ENCODE measurements at regions not wholly inside any gene's neighbourhood (a gene's known extent, or its start where the extent isn't known, plus 50 kb on each side); places are given as distances from the start of the nearest gene placed in this dataset.
A peak's percentile ranks its signal among the peaks of the same experiment; 100 is the strongest.
"Not testable (repeated sequence)": the region's sequence is repeated elsewhere in the genome, so short reads cannot be mapped to it uniquely, and the experiment has no call there.

DNA sequence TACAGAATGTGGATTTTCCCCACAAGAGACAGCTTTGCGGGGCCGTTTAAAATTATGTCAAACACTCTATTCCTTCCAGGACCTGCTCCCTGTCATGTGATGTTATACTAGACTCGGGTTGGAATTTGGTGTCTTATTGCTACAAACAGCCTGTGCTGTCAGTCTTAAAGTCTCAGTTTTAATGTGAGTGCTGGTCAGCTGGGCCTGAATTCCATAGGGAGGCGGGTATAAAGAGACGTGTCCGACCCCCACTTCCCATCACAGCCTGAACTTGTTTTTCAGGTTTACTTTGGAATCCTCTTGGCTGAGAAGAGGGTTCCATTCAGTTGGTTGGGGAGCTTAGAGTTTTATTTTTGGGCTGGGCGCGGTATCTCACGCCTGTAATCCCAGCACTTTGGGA lies 146.5 kb upstream of the ZNF469 start:
- not testable (repeated sequence) for H3K9me3 Mint-ChIP-seq; H4K8ac ChIP-seq (replicated peaks; ENCODE audit: insufficient read length, low read depth, low read length); H3K27ac Mint-ChIP-seq; H3K23ac ChIP-seq (ENCODE audit: insufficient read length, low read depth, low read length); H4K5ac ChIP-seq (ENCODE audit: insufficient read length, low read depth, low read length); H3K79me1 ChIP-seq (ENCODE audit: insufficient read depth, low read depth, low read length, poor library complexity, severe bottlenecking); H4K20me1 ChIP-seq (ENCODE audit: control insufficient read depth, insufficient read depth, insufficient read length); H3K56ac ChIP-seq (ENCODE audit: insufficient read length, low read depth, low read length); H4K91ac ChIP-seq (ENCODE audit: insufficient read length, low read depth, low read length); H2AFZ ChIP-seq (ENCODE audit: low read length); H2AK5ac ChIP-seq (ENCODE audit: insufficient read length, low read length); H3K4me2 ChIP-seq (ENCODE audit: insufficient read depth, insufficient read length, low read length); H2BK20ac ChIP-seq (ENCODE audit: low read depth, low read length, poor library complexity, severe bottlenecking); H2BK120ac ChIP-seq (ENCODE audit: low read depth, low read length, poor library complexity, severe bottlenecking); H3K4ac ChIP-seq (ENCODE audit: low read depth, low read length); DNase-seq; H3K27me3 Mint-ChIP-seq (ENCODE audit: low read depth); H3K79me2 ChIP-seq (ENCODE audit: insufficient read depth, low read length); H3K4me3 Mint-ChIP-seq; H3K27me3 ChIP-seq (ENCODE audit: insufficient read depth, low read length); H3K18ac ChIP-seq (ENCODE audit: insufficient read length, low read depth, low read length); H3K14ac ChIP-seq (ENCODE audit: insufficient read depth, low read length); H3K27ac ChIP-seq (ENCODE audit: insufficient read length, low read depth, low read length); H3K4me1 ChIP-seq (ENCODE audit: insufficient read depth, low read length); H3T11ph ChIP-seq (ENCODE audit: low read length); H3K23me2 ChIP-seq (ENCODE audit: insufficient read length, low read depth, low read length, poor library complexity, severe bottlenecking); H3K9me3 ChIP-seq (ENCODE audit: control insufficient read depth, low read depth, low read length); H3K36me3 Mint-ChIP-seq (ENCODE audit: insufficient read depth in 1 of 3, low read depth in 3 of 3); H2BK12ac ChIP-seq (ENCODE audit: insufficient read length, low read depth, low read length); H2BK15ac ChIP-seq (ENCODE audit: low read depth, low read length); H3K9ac ChIP-seq (ENCODE audit: extremely low read depth, insufficient read length, low read length); H2BK5ac ChIP-seq (ENCODE audit: insufficient read length, low read length)
- WGBS (ENCODE audit: extremely low coverage, insufficient read length, low lambda C conversion rate): no CpG with 5 or more reads among the region's 9 CpGs
- H3K4me1 Mint-ChIP-seq: peaks cover 4 to 12% of the 10 kb centered on the region in 2 experiments; a peak in 3 of 4 replicates

DNA sequence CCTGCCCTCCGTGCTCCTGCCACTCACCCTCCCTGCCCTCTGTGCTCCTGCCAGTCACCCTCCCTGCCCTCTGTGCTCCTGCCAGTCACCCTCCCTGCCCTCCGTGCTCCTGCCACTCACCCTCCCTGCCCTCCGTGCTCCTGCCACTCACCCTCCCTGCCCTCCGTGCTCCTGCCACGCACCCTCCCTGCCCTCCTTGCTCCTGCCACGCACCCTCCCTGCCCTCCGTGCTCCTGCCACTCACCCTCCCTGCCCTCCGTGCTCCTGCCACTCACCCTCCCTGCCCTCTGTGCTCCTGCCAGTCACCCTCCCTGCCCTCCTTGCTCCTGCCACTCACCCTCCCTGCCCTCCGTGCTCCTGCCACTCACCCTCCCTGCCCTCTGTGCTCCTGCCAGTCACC lies 145.4 kb upstream of the ZNF469 start:
- H2BK12ac ChIP-seq (ENCODE audit: insufficient read length, low read depth, low read length); H2BK120ac ChIP-seq (ENCODE audit: low read depth, low read length, poor library complexity, severe bottlenecking); H2BK20ac ChIP-seq (ENCODE audit: low read depth, low read length, poor library complexity, severe bottlenecking); H3K79me2 ChIP-seq (ENCODE audit: insufficient read depth, low read length); H3K9ac ChIP-seq (ENCODE audit: extremely low read depth, insufficient read length, low read length); H3K79me1 ChIP-seq (ENCODE audit: insufficient read depth, low read depth, low read length, poor library complexity, severe bottlenecking); H3K56ac ChIP-seq (ENCODE audit: insufficient read length, low read depth, low read length); H3K27ac ChIP-seq (ENCODE audit: insufficient read length, low read depth, low read length); H4K20me1 ChIP-seq (ENCODE audit: control insufficient read depth, insufficient read depth, insufficient read length); H3K4me3 Mint-ChIP-seq; H2AFZ ChIP-seq (ENCODE audit: low read length); H3K4ac ChIP-seq (ENCODE audit: low read depth, low read length); H3K36me3 Mint-ChIP-seq (ENCODE audit: insufficient read depth in 1 of 3, low read depth in 3 of 3); H4K8ac ChIP-seq (replicated peaks; ENCODE audit: insufficient read length, low read depth, low read length); H3K9me3 Mint-ChIP-seq; H3K27me3 Mint-ChIP-seq (ENCODE audit: low read depth); H3K4me1 ChIP-seq (ENCODE audit: insufficient read depth, low read length); DNase-seq; H3K23me2 ChIP-seq (ENCODE audit: insufficient read length, low read depth, low read length, poor library complexity, severe bottlenecking); H3K9me3 ChIP-seq (ENCODE audit: control insufficient read depth, low read depth, low read length); H2AK5ac ChIP-seq (ENCODE audit: insufficient read length, low read length); H3T11ph ChIP-seq (ENCODE audit: low read length); H3K4me1 Mint-ChIP-seq; H4K5ac ChIP-seq (ENCODE audit: insufficient read length, low read depth, low read length); H3K27me3 ChIP-seq (ENCODE audit: insufficient read depth, low read length); H2BK5ac ChIP-seq (ENCODE audit: insufficient read length, low read length); H4K91ac ChIP-seq (ENCODE audit: insufficient read length, low read depth, low read length); H3K27ac Mint-ChIP-seq; H3K23ac ChIP-seq (ENCODE audit: insufficient read length, low read depth, low read length); H2BK15ac ChIP-seq (ENCODE audit: low read depth, low read length); H3K4me2 ChIP-seq (ENCODE audit: insufficient read depth, insufficient read length, low read length): not testable (repeated sequence)
- Histone ChIP-seq H3K14ac (ENCODE audit: insufficient read depth, low read length) (peak overlapping the region; percentile 75; the same call in 1 of the 2 replicates), H3K18ac (ENCODE audit: insufficient read length, low read depth, low read length) (peak overlapping the region; percentile 70)
- no CpG with 5 or more reads among the region's 9 CpGs for WGBS (ENCODE audit: extremely low coverage, insufficient read length, low lambda C conversion rate)

All from H9 (cell line).